ENCODE measurements at regions not wholly inside any gene's neighbourhood (a gene's known extent, or its start where the extent isn't known, plus 50 kb on each side); places are given as distances from the start of the nearest gene placed in this dataset.

DNA sequence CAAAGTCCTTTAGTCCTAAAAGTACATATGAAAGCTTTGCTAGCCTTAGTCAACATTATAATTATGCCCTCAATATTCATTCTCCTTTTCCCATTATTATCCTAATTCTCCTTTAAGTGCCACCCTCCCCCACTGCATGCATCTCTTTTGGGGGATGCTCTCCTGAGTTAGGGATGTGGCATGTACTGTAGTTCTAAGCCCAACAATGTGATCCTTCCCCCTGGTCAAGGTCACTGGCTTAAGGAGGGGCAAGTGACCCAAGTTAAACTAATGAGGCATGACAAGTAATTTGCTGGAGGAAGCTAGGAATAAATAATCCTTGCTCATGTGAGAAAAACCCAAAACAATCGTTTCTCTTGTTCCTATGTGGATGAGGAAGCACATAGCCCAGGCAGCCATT, 343.9 kb upstream of the SUCLG2 start:
- DNase-seq (ENCODE audit: low spot score, unreplicated experiment), result no peak
- no peak overlapping the region for H3K4me3 Mint-ChIP-seq (ENCODE audit: low read depth)
- peaks cover 7% of the 10 kb centered on the region for H3K9me3 Mint-ChIP-seq (ENCODE audit: low read depth)
- TF ChIP-seq, protein P1, sequence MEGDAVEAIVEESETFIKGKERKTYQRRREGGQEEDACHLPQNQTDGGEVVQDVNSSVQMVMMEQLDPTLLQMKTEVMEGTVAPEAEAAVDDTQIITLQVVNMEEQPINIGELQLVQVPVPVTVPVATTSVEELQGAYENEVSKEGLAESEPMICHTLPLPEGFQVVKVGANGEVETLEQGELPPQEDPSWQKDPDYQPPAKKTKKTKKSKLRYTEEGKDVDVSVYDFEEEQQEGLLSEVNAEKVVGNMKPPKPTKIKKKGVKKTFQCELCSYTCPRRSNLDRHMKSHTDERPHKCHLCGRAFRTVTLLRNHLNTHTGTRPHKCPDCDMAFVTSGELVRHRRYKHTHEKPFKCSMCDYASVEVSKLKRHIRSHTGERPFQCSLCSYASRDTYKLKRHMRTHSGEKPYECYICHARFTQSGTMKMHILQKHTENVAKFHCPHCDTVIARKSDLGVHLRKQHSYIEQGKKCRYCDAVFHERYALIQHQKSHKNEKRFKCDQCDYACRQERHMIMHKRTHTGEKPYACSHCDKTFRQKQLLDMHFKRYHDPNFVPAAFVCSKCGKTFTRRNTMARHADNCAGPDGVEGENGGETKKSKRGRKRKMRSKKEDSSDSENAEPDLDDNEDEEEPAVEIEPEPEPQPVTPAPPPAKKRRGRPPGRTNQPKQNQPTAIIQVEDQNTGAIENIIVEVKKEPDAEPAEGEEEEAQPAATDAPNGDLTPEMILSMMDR (IDR thresholded peaks at IDR 0.05; ENCODE audit: unreplicated experiment), result no peak
- H3K27me3 Mint-ChIP-seq, result peaks cover 3% of the 10 kb centered on the region
- H3K36me3 Mint-ChIP-seq (ENCODE audit: insufficient read depth), result no peaks in the 10 kb centered on the region
- no peak overlapping the region for H3K27ac Mint-ChIP-seq
- no peaks in the 10 kb centered on the region for H3K4me1 Mint-ChIP-seq (ENCODE audit: low read depth)

DNA sequence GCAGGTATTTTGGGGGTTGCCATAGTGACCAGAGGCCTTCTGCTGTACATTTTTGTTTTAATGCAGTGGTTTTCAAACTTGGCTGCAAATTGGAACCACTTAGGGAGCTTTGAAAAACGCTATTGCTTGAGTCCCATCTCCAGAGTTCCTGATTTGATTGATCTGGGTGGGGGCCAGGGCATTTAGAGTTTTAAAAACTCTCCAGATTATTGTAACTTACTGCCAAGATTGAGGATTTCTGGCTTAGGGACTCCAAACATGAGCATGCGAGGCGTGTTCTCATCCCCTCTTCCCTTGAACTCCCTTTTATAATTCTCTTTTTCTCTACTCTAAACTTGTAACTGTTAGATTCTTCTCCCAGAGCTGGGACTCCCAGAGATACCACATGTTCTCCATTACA, 340.8 kb upstream of the SUCLG2 start:
- TF ChIP-seq, protein P1 (IDR thresholded peaks at IDR 0.05; ENCODE audit: unreplicated experiment), result no peak
- Mint-ChIP-seq H3K36me3 (ENCODE audit: insufficient read depth) (no peaks in the 10 kb centered on the region), H3K9me3 (ENCODE audit: low read depth) (no peaks in the 10 kb centered on the region)

DNA sequence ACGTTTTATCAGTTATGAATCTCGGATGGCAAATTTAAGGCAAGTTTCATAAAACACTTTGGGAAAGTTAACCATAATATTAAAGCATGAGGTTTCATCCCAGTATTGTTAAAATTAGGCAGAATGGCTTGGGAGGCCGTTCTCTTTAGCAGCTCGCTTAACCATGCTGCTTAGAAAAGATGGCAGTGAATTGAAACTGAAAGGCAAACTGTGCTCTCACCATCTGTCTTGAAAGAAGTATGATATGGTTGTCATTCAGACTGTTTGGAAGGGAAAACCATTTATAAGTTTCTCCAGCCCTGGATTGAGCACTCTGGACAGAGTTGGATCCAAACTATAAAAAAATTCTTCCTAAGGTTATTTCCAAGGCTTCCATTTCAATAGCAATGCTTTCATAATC, 332.3 kb upstream of the SUCLG2 start:
- TF ChIP-seq, protein P1 (IDR thresholded peaks at IDR 0.05; ENCODE audit: unreplicated experiment), result no peak
- H3K4me1 Mint-ChIP-seq (ENCODE audit: low read depth), result no peaks in the 10 kb centered on the region
- H3K9me3 Mint-ChIP-seq (ENCODE audit: low read depth), result no peaks in the 10 kb centered on the region
- DNase-seq (ENCODE audit: low spot score, unreplicated experiment), result no peak
- H3K27me3 Mint-ChIP-seq, result no peaks in the 10 kb centered on the region
- no peak overlapping the region for H3K27ac Mint-ChIP-seq
- no peak overlapping the region for H3K4me3 Mint-ChIP-seq (ENCODE audit: low read depth)
- H3K36me3 Mint-ChIP-seq (ENCODE audit: insufficient read depth), result no peaks in the 10 kb centered on the region

More for the DNA sequence above, 340.8 kb upstream of the SUCLG2 start:
- Mint-ChIP-seq H3K4me1 (ENCODE audit: low read depth) (no peaks in the 10 kb centered on the region), H3K4me3 (ENCODE audit: low read depth) (no peak overlapping the region), H3K27me3 (no peaks in the 10 kb centered on the region), H3K27ac (no peak overlapping the region)
- no peak for DNase-seq (ENCODE audit: low spot score, unreplicated experiment)

DNA sequence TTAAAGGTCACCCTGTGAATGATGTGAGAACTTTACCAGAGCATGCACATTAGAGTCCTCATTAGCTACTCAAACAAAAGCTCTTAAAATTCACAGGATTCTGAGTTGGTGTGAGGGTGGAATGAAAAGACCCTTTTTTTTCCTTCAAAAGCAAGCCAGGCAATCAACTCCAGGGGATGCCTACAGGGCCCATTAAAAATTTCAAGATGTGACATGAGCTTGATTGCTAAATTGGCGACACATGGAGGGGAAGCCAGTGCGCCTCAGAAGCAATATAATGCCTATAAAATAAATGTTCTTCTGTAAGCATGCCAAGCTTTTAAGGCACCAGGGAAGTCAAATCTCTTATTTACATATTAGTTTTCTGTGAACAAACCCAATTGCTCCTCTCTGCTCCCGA, 328.8 kb upstream of the SUCLG2 start:
- Mint-ChIP-seq H3K36me3 (ENCODE audit: insufficient read depth) (no peaks in the 10 kb centered on the region), H3K27me3 (no peaks in the 10 kb centered on the region), H3K4me1 (ENCODE audit: low read depth) (no peaks in the 10 kb centered on the region), H3K9me3 (ENCODE audit: low read depth) (no peaks in the 10 kb centered on the region), H3K4me3 (ENCODE audit: low read depth) (no peak overlapping the region), H3K27ac (no peak overlapping the region)
- DNase-seq (ENCODE audit: low spot score, unreplicated experiment), result no peak
- TF ChIP-seq, protein P1 (IDR thresholded peaks at IDR 0.05; ENCODE audit: unreplicated experiment), result no peak

DNA sequence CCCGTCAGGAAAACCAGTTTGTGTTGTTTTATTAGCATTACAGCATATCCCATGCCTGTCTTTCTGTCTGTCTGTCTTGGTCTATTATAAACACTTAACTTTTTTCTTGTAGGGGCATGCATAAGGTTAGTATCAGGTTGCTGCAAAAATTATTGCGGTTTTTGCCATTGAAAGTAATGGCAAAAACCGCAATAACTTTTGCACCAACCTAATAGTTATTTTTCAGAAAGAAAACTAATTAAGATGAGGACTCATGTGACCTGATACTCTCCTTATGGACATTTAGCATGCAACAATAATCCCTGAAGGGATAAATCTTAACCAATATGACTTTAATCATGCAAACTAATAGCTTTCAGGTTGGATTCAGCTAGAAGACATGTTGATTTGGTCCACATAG, 326.7 kb upstream of the SUCLG2 start:
- H3K4me3 Mint-ChIP-seq (ENCODE audit: low read depth), result no peak overlapping the region
- H3K36me3 Mint-ChIP-seq (ENCODE audit: insufficient read depth), result no peaks in the 10 kb centered on the region
- no peaks in the 10 kb centered on the region for H3K27me3 Mint-ChIP-seq
- H3K27ac Mint-ChIP-seq, result no peak overlapping the region
- TF ChIP-seq, protein P1 (IDR thresholded peaks at IDR 0.05; ENCODE audit: unreplicated experiment), result no peak
- no peaks in the 10 kb centered on the region for H3K4me1 Mint-ChIP-seq (ENCODE audit: low read depth)
- no peak for DNase-seq (ENCODE audit: low spot score, unreplicated experiment)
- no peaks in the 10 kb centered on the region for H3K9me3 Mint-ChIP-seq (ENCODE audit: low read depth)
